IPS DF 19.7 (cell line): ENCODE measurements at regions not wholly inside any gene's neighbourhood (a gene's known extent, or its start where the extent isn't known, plus 50 kb on each side); places are given as distances from the start of the nearest gene placed in this dataset.

Experiments
- DNase-seq: peaks from one replicate; pipeline ENCODE4 v3.0.0-alpha.2; 2013; ENCODE audit warnings: low read depth, low spot score

- DNase-seq = no peak
Observed at GRCh38 chr14:65933400-65934069, 521.0 kb downstream of the FUT8 start.

- DNase-seq = no peak
Observed at GRCh38 chr14:65934070-65934435, 521.5 kb downstream of the FUT8 start.

GRCh38 chr14:65936342-65936975 is 523.9 kb downstream of the FUT8 start:
- DNase-seq = no peak

GRCh38 chr14:65937079-65937959 is 524.8 kb downstream of the FUT8 start:
- no peak for DNase-seq

GRCh38 chr14:65937960-65938316 is 525.4 kb downstream of the FUT8 start:
- DNase-seq = no peak

GRCh38 chr14:65938738-65939137 is 526.2 kb downstream of the FUT8 start:
- DNase-seq = no peak

- DNase-seq = no peak
Observed at GRCh38 chr14:65939184-65939583, 526.7 kb downstream of the FUT8 start.

GRCh38 chr14:65940056-65940735 is 527.7 kb downstream of the FUT8 start:
- DNase-seq = no peak

- DNase-seq = no peak
Observed at GRCh38 chr14:65941091-65941490, 528.6 kb downstream of the FUT8 start.

- no peak for DNase-seq
Observed at GRCh38 chr14:65943150-65943549, 530.6 kb downstream of the FUT8 start.

GRCh38 chr14:65943916-65944410 is 531.4 kb downstream of the FUT8 start:
- DNase-seq = no peak

GRCh38 chr14:65945327-65945726 is 532.8 kb downstream of the FUT8 start:
- DNase-seq = no peak

GRCh38 chr14:65946494-65946893 is 534.0 kb downstream of the FUT8 start:
- no peak for DNase-seq

GRCh38 chr14:65948302-65948701 is 535.8 kb downstream of the FUT8 start:
- DNase-seq = no peak

- DNase-seq = no peak
Observed at GRCh38 chr14:65949711-65950516, 536.3 kb upstream of the CCDC196 start.

GRCh38 chr14:65954942-65955341 is 531.2 kb upstream of the CCDC196 start:
- no peak for DNase-seq

- peak; percentile 47 for DNase-seq
Observed at GRCh38 chr14:65957631-65958205, 528.5 kb upstream of the CCDC196 start.

GRCh38 chr14:65958664-65959562 is 527.3 kb upstream of the CCDC196 start:
- no peak for DNase-seq

GRCh38 chr14:65959563-65960024 is 526.6 kb upstream of the CCDC196 start:
- no peak for DNase-seq

GRCh38 chr14:65961004-65961403 is 525.2 kb upstream of the CCDC196 start:
- DNase-seq = no peak
